GM23338 (cell line): ENCODE measurements at regions not wholly inside any gene's neighbourhood (a gene's known extent, or its start where the extent isn't known, plus 50 kb on each side); places are given as distances from the start of the nearest gene placed in this dataset.

Source experiments
- ATAC-seq: fragments of 200-7000 bp; cut with Tn5 transposase; 3 replicates; pipeline ENCODE4 v1.9.1; 2020
- DNase-seq: peaks from one replicate; pipeline ENCODE4 v3.0.0-alpha.2; 2015; ENCODE audit warnings: low spot score
- H2AFZ ChIP-seq: fragments of 200-600 bp; sonication (generic); 2 replicates; pipeline ENCODE4 v1.8.0; 2016; ENCODE audit warnings: antibody characterized with exemption, mild to moderate bottlenecking, moderate library complexity
- H3F3A ChIP-seq: fragments of 200-600 bp; sonication (generic); replicated peaks from 2 replicates; pipeline ENCODE4 v1.8.0; 2017; ENCODE audit warnings: antibody characterized with exemption, mixed run types, low read depth
- H3K27ac ChIP-seq: fragments of 200-600 bp; sonication (generic); 2 replicates; pipeline ENCODE4 v1.6.1; 2016; ENCODE audit warnings: low read depth
- H3K27me3 ChIP-seq: fragments of 200-600 bp; sonication (generic); 2 replicates; pipeline ENCODE4 v1.8.0; 2016; ENCODE audit warnings: mild to moderate bottlenecking, mixed run types, moderate library complexity; ENCODE audit not compliant: insufficient read depth
- H3K36me3 ChIP-seq: fragments of 200-600 bp; sonication (generic); 2 replicates; pipeline ENCODE4 v1.8.0; 2016; ENCODE audit warnings: mild to moderate bottlenecking; ENCODE audit not compliant: insufficient read depth
- H3K4me1 ChIP-seq: fragments of 200-600 bp; sonication (generic); 2 replicates; pipeline ENCODE4 v1.8.0; 2016; ENCODE audit warnings: mild to moderate bottlenecking, moderate library complexity; ENCODE audit not compliant: insufficient read depth
- H3K4me2 ChIP-seq: fragments of 200-600 bp; sonication (generic); 2 replicates; pipeline ENCODE4 v1.7.1; 2017; ENCODE audit warnings: mixed run types
- H3K4me3 ChIP-seq: fragments of 200-600 bp; sonication (generic); 2 replicates; pipeline ENCODE4 v1.6.1; 2016; ENCODE audit warnings: mixed run types
- H3K79me2 ChIP-seq: fragments of 200-600 bp; sonication (generic); replicated peaks from 2 replicates; pipeline ENCODE4 v1.8.0; 2017; ENCODE audit warnings: mild to moderate bottlenecking; ENCODE audit not compliant: insufficient read depth
- H3K9me2 ChIP-seq: fragments of 200-600 bp; sonication (generic); 2 replicates; pipeline ENCODE4 v1.8.0; 2017; ENCODE audit not compliant: insufficient read depth
- H4K20me1 ChIP-seq: fragments of 200-600 bp; sonication (generic); replicated peaks from 2 replicates; pipeline ENCODE4 v1.8.0; 2017; ENCODE audit warnings: mild to moderate bottlenecking; ENCODE audit not compliant: insufficient read depth
- H3K27ac Mint-ChIP-seq: 2 replicates; pipeline ENCODE4 v1.8.0; 2020; ENCODE audit warnings: inconsistent platforms, mild to moderate bottlenecking, moderate library complexity, mixed read lengths
- H3K27me3 Mint-ChIP-seq: 3 replicates; pipeline ENCODE4 v1.8.0; 2022; ENCODE audit warnings: low read depth, mild to moderate bottlenecking, moderate library complexity, mixed read lengths, inconsistent platforms; ENCODE audit not compliant: insufficient read depth, poor library complexity
- H3K36me3 Mint-ChIP-seq: 3 replicates; pipeline ENCODE4 v1.8.0; 2021; ENCODE audit warnings: low read depth, mild to moderate bottlenecking, inconsistent platforms, moderate library complexity, mixed read lengths
- H3K4me1 Mint-ChIP-seq: 3 replicates; pipeline ENCODE4 v1.8.0; 2020; ENCODE audit warnings: mild to moderate bottlenecking, inconsistent platforms, mixed read lengths
- H3K4me3 Mint-ChIP-seq: 3 replicates; pipeline ENCODE4 v1.8.0; 2021; ENCODE audit warnings: moderate library complexity, mild to moderate bottlenecking, inconsistent platforms, mixed read lengths
- H3K9me3 Mint-ChIP-seq: 3 replicates; pipeline ENCODE4 v1.8.0; 2020; ENCODE audit warnings: moderate library complexity, mild to moderate bottlenecking, inconsistent platforms, mixed read lengths
- EZH2 ChIP-seq: fragments of 200-600 bp; sonication (generic); IDR thresholded peaks from one replicate; pipeline ENCODE4 v1.8.0; 2017; ENCODE audit warnings: antibody characterized with exemption, mild to moderate bottlenecking, low read depth; ENCODE audit not compliant: unreplicated experiment
- NANOG ChIP-seq: IDR thresholded peaks from 2 replicates; pipeline ENCODE4 v1.6.1; 2016; ENCODE audit warnings: antibody characterized with exemption, borderline replicate concordance
- POLR2AphosphoS5 ChIP-seq: IDR thresholded peaks from 2 replicates; pipeline ENCODE4 v1.6.1; 2016; ENCODE audit warnings: antibody characterized with exemption, low read depth
- ZNF114 ChIP-seq: fragments of 250-450 bp; sonication (Bioruptor Pico); IDR thresholded peaks from 2 replicates; pipeline ENCODE4 v1.5.0; 2020; ENCODE audit warnings: mild to moderate bottlenecking, moderate library complexity
- ZNF462 ChIP-seq: fragments of 250-450 bp; sonication (Bioruptor Pico); IDR thresholded peaks from 2 replicates; pipeline ENCODE4 v1.5.0; 2020; ENCODE audit warnings: mild to moderate bottlenecking, moderate library complexity
- TF ChIP-seq, protein P1 (sequence below): IDR thresholded peaks from 2 replicates; pipeline ENCODE4 v1.6.1; 2016; ENCODE audit warnings: antibody characterized with exemption
- TF ChIP-seq, protein P2 (sequence below), 2 experiments: fragments of 200-600 bp in 1 of 2; sonication (generic) in 1 of 2; conservative IDR thresholded peaks; 2 replicates each; pipeline versions ENCODE4 v1.5.1 to v1.6.1; 2016 to 2017; ENCODE audit warnings: antibody characterized with exemption in 2 of 2, low read depth in 2 of 2, mild to moderate bottlenecking in 2 of 2, moderate library complexity in 1 of 2

DNA sequence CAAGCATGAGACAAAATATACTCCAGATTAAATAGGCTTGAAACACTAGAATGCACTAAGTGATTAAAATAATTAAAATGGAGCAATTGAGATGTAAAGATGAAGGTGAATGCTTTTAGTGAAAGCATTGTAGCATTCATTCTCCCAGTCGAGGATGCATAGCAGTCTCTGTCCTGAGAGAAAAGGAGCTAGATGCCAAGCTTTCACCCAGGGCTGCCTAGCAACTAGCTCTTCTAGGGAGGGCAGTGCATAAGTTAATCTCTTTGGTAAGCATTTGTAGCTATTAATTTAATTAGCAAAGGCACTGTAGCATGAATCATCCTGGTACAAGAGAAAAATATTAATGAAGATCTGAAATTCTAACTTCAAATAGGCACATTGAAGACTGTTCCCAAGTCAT, 1014.8 kb downstream of the C4orf33 start (continued):
- TF ChIP-seq ZNF462 (CRISPR knock-in tag) (no peak), NANOG (no peak), ZNF114 (CRISPR knock-in tag) (no peak), EZH2 (no peak)
- TF ChIP-seq, protein P1, sequence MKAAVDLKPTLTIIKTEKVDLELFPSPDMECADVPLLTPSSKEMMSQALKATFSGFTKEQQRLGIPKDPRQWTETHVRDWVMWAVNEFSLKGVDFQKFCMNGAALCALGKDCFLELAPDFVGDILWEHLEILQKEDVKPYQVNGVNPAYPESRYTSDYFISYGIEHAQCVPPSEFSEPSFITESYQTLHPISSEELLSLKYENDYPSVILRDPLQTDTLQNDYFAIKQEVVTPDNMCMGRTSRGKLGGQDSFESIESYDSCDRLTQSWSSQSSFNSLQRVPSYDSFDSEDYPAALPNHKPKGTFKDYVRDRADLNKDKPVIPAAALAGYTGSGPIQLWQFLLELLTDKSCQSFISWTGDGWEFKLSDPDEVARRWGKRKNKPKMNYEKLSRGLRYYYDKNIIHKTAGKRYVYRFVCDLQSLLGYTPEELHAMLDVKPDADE: no peak

- no peak for ATAC-seq
- no peak for DNase-seq
- H3K4me1 ChIP-seq: no peaks in the 10 kb centered on the region; the same call in 1 of the 2 replicates
- peaks cover 5% of the 10 kb centered on the region; the same call in 1 of the 2 replicates for H3K9me2 ChIP-seq
- Mint-ChIP-seq H3K36me3 (peaks cover 34% of the 10 kb centered on the region; the same call in 2 of the 3 replicates), H3K9me3 (peaks cover 4% of the 10 kb centered on the region; the same call in 2 of the 3 replicates), H3K27ac (peak overlapping the region; percentile 83; the same call in 1 of the 2 replicates), H3K27me3 (no peaks in the 10 kb centered on the region), H3K4me1 (peaks cover 8% of the 10 kb centered on the region), H3K4me3 (no peak overlapping the region)
- H3K36me3 ChIP-seq: no peaks in the 10 kb centered on the region
- H4K20me1 ChIP-seq: no peaks in the 10 kb centered on the region
- no peak overlapping the region for H3K27ac ChIP-seq
- no peak overlapping the region for H3K4me2 ChIP-seq
- no peaks in the 10 kb centered on the region for H3F3A ChIP-seq
- peak overlapping the region; percentile 53; the same call in 1 of the 2 replicates for H2AFZ ChIP-seq
- no peaks in the 10 kb centered on the region for H3K27me3 ChIP-seq
- no peak overlapping the region for H3K4me3 ChIP-seq
- H3K79me2 ChIP-seq: no peaks in the 10 kb centered on the region
- TF ChIP-seq, protein P2, sequence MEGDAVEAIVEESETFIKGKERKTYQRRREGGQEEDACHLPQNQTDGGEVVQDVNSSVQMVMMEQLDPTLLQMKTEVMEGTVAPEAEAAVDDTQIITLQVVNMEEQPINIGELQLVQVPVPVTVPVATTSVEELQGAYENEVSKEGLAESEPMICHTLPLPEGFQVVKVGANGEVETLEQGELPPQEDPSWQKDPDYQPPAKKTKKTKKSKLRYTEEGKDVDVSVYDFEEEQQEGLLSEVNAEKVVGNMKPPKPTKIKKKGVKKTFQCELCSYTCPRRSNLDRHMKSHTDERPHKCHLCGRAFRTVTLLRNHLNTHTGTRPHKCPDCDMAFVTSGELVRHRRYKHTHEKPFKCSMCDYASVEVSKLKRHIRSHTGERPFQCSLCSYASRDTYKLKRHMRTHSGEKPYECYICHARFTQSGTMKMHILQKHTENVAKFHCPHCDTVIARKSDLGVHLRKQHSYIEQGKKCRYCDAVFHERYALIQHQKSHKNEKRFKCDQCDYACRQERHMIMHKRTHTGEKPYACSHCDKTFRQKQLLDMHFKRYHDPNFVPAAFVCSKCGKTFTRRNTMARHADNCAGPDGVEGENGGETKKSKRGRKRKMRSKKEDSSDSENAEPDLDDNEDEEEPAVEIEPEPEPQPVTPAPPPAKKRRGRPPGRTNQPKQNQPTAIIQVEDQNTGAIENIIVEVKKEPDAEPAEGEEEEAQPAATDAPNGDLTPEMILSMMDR (conservative IDR thresholded peaks at IDR 0.05; ENCODE audit: low read depth in 2 of 2): no peak
- TF ChIP-seq POLR2AphosphoS5 (no peak), ZNF462 (CRISPR knock-in tag) (no peak)
These were observed 1028.1 kb downstream of the C4orf33 start for GRCh38 chr4:130124066-130124465.
